GM23338 (cell line): ENCODE measurements at regions not wholly inside any gene's neighbourhood (a gene's known extent, or its start where the extent isn't known, plus 50 kb on each side); places are given as distances from the start of the nearest gene placed in this dataset.

Experiments
- CREB1 ChIP-seq: fragments of 250-450 bp; sonication (Bioruptor Pico); IDR thresholded peaks from 2 replicates; pipeline ENCODE4 v1.5.0; 2020; ENCODE audit warnings: low read depth, mild to moderate bottlenecking, moderate library complexity
- EZH2 ChIP-seq: fragments of 200-600 bp; sonication (generic); IDR thresholded peaks from one replicate; pipeline ENCODE4 v1.8.0; 2017; ENCODE audit warnings: antibody characterized with exemption, mild to moderate bottlenecking, low read depth; ENCODE audit not compliant: unreplicated experiment
- EZH2phosphoT487 ChIP-seq: fragments of 200-600 bp; sonication (generic); IDR thresholded peaks from one replicate; pipeline ENCODE4 v1.8.1; 2018; ENCODE audit warnings: antibody characterized with exemption; ENCODE audit not compliant: unreplicated experiment
- JUNB ChIP-seq: IDR thresholded peaks from one replicate; pipeline ENCODE4 v1.6.1; 2016; ENCODE audit warnings: antibody characterized with exemption; ENCODE audit not compliant: unreplicated experiment
- POLR2AphosphoS5 ChIP-seq: IDR thresholded peaks from 2 replicates; pipeline ENCODE4 v1.6.1; 2016; ENCODE audit warnings: antibody characterized with exemption, low read depth
- STAT1 ChIP-seq: IDR thresholded peaks from one replicate; pipeline ENCODE4 v1.6.1; 2016; ENCODE audit warnings: antibody characterized with exemption; ENCODE audit not compliant: unreplicated experiment
- ZNF331 ChIP-seq: fragments of 250-450 bp; sonication (Bioruptor Pico); IDR thresholded peaks from 2 replicates; pipeline ENCODE4 v1.5.0; 2020; ENCODE audit warnings: low read depth, mild to moderate bottlenecking, moderate library complexity
- TF ChIP-seq, protein P1 (sequence below), 2 experiments: fragments of 200-600 bp in 1 of 2; sonication (generic) in 1 of 2; conservative IDR thresholded peaks; 2 replicates each; pipeline versions ENCODE4 v1.5.1 to v1.6.1; 2016 to 2017; ENCODE audit warnings: antibody characterized with exemption in 2 of 2, low read depth in 2 of 2, mild to moderate bottlenecking in 2 of 2, moderate library complexity in 1 of 2
- TF ChIP-seq, protein P2 (sequence below): IDR thresholded peaks from one replicate; pipeline ENCODE4 v1.6.1; 2018; ENCODE audit warnings: antibody characterized with exemption; ENCODE audit not compliant: unreplicated experiment
- TF ChIP-seq, protein P3 (sequence below): IDR thresholded peaks from 2 replicates; pipeline ENCODE4 v1.6.1; 2016; ENCODE audit warnings: antibody characterized with exemption

DNA sequence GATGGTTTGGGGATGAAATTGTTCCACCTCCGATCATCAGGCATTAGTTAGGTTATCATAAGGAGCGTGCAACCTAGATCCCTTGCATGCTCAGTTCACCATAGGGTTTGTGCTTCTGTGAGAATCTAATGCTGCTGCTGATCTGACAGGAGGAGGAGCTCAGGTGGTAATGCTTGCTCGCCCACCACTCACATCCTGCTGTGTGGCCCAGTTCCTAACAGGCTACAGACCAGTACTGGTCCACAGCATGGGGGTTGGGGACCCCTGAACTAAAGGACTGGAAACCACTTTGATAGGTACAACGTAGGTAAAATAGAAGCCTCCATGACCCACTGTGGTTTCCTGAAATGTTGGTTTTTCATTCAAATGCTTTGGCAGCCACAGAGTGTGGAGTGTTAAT, 109.3 kb upstream of the PROKR2 start:
- no peak for TF ChIP-seq EZH2
- TF ChIP-seq, protein P1, sequence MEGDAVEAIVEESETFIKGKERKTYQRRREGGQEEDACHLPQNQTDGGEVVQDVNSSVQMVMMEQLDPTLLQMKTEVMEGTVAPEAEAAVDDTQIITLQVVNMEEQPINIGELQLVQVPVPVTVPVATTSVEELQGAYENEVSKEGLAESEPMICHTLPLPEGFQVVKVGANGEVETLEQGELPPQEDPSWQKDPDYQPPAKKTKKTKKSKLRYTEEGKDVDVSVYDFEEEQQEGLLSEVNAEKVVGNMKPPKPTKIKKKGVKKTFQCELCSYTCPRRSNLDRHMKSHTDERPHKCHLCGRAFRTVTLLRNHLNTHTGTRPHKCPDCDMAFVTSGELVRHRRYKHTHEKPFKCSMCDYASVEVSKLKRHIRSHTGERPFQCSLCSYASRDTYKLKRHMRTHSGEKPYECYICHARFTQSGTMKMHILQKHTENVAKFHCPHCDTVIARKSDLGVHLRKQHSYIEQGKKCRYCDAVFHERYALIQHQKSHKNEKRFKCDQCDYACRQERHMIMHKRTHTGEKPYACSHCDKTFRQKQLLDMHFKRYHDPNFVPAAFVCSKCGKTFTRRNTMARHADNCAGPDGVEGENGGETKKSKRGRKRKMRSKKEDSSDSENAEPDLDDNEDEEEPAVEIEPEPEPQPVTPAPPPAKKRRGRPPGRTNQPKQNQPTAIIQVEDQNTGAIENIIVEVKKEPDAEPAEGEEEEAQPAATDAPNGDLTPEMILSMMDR (conservative IDR thresholded peaks at IDR 0.05; ENCODE audit: low read depth in 2 of 2), result no peak
- TF ChIP-seq, protein P2, sequence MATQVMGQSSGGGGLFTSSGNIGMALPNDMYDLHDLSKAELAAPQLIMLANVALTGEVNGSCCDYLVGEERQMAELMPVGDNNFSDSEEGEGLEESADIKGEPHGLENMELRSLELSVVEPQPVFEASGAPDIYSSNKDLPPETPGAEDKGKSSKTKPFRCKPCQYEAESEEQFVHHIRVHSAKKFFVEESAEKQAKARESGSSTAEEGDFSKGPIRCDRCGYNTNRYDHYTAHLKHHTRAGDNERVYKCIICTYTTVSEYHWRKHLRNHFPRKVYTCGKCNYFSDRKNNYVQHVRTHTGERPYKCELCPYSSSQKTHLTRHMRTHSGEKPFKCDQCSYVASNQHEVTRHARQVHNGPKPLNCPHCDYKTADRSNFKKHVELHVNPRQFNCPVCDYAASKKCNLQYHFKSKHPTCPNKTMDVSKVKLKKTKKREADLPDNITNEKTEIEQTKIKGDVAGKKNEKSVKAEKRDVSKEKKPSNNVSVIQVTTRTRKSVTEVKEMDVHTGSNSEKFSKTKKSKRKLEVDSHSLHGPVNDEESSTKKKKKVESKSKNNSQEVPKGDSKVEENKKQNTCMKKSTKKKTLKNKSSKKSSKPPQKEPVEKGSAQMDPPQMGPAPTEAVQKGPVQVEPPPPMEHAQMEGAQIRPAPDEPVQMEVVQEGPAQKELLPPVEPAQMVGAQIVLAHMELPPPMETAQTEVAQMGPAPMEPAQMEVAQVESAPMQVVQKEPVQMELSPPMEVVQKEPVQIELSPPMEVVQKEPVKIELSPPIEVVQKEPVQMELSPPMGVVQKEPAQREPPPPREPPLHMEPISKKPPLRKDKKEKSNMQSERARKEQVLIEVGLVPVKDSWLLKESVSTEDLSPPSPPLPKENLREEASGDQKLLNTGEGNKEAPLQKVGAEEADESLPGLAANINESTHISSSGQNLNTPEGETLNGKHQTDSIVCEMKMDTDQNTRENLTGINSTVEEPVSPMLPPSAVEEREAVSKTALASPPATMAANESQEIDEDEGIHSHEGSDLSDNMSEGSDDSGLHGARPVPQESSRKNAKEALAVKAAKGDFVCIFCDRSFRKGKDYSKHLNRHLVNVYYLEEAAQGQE, result no peak
- no peak for TF ChIP-seq POLR2AphosphoS5
- TF ChIP-seq CREB1 (CRISPR knock-in tag), result no peak
- TF ChIP-seq JUNB, result no peak
- TF ChIP-seq EZH2phosphoT487, result no peak
- no peak for TF ChIP-seq STAT1
- no peak for TF ChIP-seq ZNF331 (CRISPR knock-in tag)
- TF ChIP-seq, protein P3, sequence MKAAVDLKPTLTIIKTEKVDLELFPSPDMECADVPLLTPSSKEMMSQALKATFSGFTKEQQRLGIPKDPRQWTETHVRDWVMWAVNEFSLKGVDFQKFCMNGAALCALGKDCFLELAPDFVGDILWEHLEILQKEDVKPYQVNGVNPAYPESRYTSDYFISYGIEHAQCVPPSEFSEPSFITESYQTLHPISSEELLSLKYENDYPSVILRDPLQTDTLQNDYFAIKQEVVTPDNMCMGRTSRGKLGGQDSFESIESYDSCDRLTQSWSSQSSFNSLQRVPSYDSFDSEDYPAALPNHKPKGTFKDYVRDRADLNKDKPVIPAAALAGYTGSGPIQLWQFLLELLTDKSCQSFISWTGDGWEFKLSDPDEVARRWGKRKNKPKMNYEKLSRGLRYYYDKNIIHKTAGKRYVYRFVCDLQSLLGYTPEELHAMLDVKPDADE, result no peak
